Kidney (tissue), 13 donors: ENCODE measurements at regions not wholly inside any gene's neighbourhood (a gene's known extent, or its start where the extent isn't known, plus 50 kb on each side); places are given as distances from the start of the nearest gene placed in this dataset.

Source experiments
- DNase-seq, 5 donors: peaks; one replicate each; pipeline ENCODE4 v3.0.0-alpha.2; 2013 to 2020
- FAIRE-seq: peaks from 2 replicates; lab custom pipeline; 2012; peaks lifted over from hg19 to GRCh38; lab: Jason Lieb, UNC
- H3K27ac ChIP-seq, 2 donors: one replicate each; pipeline ENCODE4 v1.7.0; 2013; ENCODE audit warnings: low read depth in 2 of 2, low read length in 2 of 2, inconsistent platforms in 1 of 2
- H3K27me3 ChIP-seq: one replicate; pipeline ENCODE4 v1.7.1; 2013; ENCODE audit warnings: low read length, inconsistent platforms; ENCODE audit not compliant: control insufficient read depth, insufficient read depth
- H3K36me3 ChIP-seq, 3 donors: one replicate each; pipeline versions ENCODE4 v1.7.0 to v1.7.1; 2013; ENCODE audit warnings: low read length in 3 of 3, control low read depth in 1 of 3, inconsistent platforms in 1 of 3; ENCODE audit not compliant: insufficient read depth in 3 of 3, control insufficient read depth in 2 of 3
- H3K4me1 ChIP-seq, 3 donors: one replicate each; pipeline versions ENCODE4 v1.7.0 to v1.7.1; 2013; ENCODE audit warnings: low read length in 3 of 3, inconsistent platforms in 1 of 3, low read depth in 1 of 3; ENCODE audit not compliant: control insufficient read depth in 2 of 3, insufficient read depth in 2 of 3
- H3K4me3 ChIP-seq, 3 donors: one replicate each; pipeline versions ENCODE4 v1.7.0 to v1.8.1; 2013; ENCODE audit warnings: low read length in 3 of 3, control low read depth in 1 of 3, inconsistent platforms in 1 of 3
- H3K9ac ChIP-seq, 3 donors: one replicate each; pipeline versions ENCODE4 v1.7.0 to v1.7.1; 2013; ENCODE audit warnings: low read length in 3 of 3, control low read depth in 1 of 3, inconsistent platforms in 1 of 3
- H3K9me3 ChIP-seq, 3 donors: one replicate each; pipeline versions ENCODE4 v1.7.0 to v1.7.1; 2013; ENCODE audit warnings: low read length in 3 of 3, control low read depth in 1 of 3, inconsistent platforms in 1 of 3; ENCODE audit not compliant: control insufficient read depth in 2 of 3, insufficient read depth in 1 of 3
- intact Hi-C: fragments of 100-400 bp; cut with DNase I; formaldehyde crosslinking; loops from one replicate; pipeline ENCODE4 v1.11.1; 2022
- TF ChIP-seq, protein P1 (sequence below): IDR thresholded peaks from 3 replicates; pipeline ENCODE4 v1.5.1; 2012; ENCODE audit warnings: mild to moderate bottlenecking, moderate library complexity, borderline replicate concordance; ENCODE audit not compliant: insufficient read depth; ENCODE audit errors: extremely low read depth
- donor health status: control.
- donor health status: control.
- donor health status: control.
- donor health status: control.
- donor health status: control.
- donor health status: DM: yes; HTN: yes; CAD: no.
- donor health status: Normal renal cell carcinoma (clear cell type).

DNA sequence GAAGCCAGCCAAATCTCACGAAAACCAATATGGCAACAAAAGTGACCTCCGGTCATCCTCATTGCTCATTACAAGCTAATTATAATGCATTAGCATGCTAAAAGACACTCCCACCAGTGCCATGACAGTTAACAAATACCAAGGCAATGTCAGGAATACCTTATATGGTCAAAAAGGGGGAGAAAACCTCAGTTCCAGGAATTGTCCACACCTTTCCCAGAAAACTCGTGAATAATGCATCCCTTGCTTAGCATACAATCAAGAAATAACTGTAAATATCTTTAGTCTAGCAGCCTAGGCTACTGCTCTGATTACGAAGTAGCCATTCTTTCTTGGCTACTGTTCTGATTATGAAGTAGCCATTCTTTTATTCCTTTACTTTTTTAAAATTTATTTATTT lies 112.5 kb upstream of the FKBP1C start:
- TF ChIP-seq, protein P1, sequence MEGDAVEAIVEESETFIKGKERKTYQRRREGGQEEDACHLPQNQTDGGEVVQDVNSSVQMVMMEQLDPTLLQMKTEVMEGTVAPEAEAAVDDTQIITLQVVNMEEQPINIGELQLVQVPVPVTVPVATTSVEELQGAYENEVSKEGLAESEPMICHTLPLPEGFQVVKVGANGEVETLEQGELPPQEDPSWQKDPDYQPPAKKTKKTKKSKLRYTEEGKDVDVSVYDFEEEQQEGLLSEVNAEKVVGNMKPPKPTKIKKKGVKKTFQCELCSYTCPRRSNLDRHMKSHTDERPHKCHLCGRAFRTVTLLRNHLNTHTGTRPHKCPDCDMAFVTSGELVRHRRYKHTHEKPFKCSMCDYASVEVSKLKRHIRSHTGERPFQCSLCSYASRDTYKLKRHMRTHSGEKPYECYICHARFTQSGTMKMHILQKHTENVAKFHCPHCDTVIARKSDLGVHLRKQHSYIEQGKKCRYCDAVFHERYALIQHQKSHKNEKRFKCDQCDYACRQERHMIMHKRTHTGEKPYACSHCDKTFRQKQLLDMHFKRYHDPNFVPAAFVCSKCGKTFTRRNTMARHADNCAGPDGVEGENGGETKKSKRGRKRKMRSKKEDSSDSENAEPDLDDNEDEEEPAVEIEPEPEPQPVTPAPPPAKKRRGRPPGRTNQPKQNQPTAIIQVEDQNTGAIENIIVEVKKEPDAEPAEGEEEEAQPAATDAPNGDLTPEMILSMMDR, result no peak
- FAIRE-seq (no peak), DNase-seq (no peak)
- intact Hi-C loops, result no loop called here
- Histone ChIP-seq H3K27ac (no peak overlapping the region), H3K36me3 (no peaks in the 10 kb centered on the region), H3K4me3 (no peak overlapping the region), H3K9me3 (no peaks in the 10 kb centered on the region), H3K9ac (no peak overlapping the region), H3K4me1 (no peaks in the 10 kb centered on the region), H3K27me3 (no peaks in the 10 kb centered on the region)

DNA sequence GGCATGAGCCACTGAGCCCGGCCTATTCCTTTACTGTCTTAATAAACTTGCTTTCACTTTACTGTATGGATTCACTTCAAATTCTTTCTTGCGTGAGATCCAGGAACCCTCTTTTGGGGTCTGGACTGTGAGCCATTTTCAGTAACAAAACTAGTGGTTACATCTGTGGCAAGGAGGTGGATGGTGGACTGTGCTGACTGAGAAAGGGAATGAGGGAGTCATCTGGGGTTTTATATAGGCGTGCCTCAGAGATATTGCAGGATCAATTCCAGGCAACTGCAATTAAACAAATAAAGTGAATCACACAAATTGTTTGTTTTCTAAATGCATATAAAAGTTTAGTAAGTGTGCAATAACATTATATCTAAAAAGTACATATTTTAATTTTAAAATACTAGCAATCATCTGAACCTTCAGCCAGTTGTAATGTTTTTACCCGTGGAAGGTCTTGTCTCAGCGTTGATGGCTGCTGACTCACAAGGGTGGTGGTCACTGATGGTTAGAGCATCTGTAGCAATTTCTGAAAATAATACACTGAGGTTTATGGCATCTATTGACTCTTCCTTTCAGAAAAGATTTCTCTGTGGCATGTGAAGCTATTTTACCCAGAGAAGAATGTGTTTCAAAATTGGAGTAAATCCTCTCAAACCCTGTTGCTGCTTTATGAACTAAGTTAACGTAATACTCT lies 111.4 kb upstream of the FKBP1C start:
- Histone ChIP-seq H3K36me3 (no peaks in the 10 kb centered on the region), H3K27me3 (no peaks in the 10 kb centered on the region), H3K9me3 (no peaks in the 10 kb centered on the region), H3K4me1 (no peaks in the 10 kb centered on the region), H3K27ac (no peak overlapping the region), H3K9ac (no peak overlapping the region), H3K4me3 (no peak overlapping the region)
- FAIRE-seq (no peak), DNase-seq (no peak)
- TF ChIP-seq, protein P1, result no peak
- intact Hi-C loops, result no loop called here

DNA sequence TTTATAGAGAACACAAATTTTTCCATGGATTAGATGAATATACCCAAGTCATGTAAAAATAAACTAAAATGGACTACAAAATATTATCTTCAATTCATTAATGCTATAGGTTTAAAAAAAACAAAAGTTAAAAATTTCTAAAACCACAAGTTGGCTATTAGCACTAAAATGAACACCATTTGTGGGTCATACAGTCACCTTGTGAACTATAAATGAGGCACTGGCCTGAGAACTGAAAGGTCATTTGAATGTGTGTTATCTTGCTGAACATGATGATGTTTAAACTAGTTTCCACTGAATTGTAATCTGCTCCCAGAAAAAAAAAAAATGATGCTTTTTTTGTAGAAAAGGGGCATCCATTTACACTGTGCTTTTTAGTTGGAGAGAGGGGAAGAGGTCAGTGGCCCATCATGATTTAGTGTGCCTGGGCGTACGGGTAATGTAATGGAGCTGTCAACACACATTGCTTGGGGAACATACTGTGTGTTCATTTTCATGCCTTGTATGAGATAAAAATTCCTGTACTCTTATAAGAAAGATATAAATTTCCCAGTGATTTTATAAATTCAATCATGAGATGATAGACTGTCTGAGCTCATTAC lies 96.6 kb upstream of the FKBP1C start:
- no peaks in the 10 kb centered on the region for H3K36me3 ChIP-seq
- H3K27ac ChIP-seq, result no peak overlapping the region
- DNase-seq (no peak), FAIRE-seq (no peak)
- intact Hi-C loops, result no loop called here
- no peak overlapping the region for H3K4me3 ChIP-seq
- no peaks in the 10 kb centered on the region for H3K9me3 ChIP-seq
- no peak overlapping the region for H3K9ac ChIP-seq
- TF ChIP-seq, protein P1, result no peak
- no peaks in the 10 kb centered on the region for H3K27me3 ChIP-seq
- H3K4me1 ChIP-seq, result no peaks in the 10 kb centered on the region

DNA sequence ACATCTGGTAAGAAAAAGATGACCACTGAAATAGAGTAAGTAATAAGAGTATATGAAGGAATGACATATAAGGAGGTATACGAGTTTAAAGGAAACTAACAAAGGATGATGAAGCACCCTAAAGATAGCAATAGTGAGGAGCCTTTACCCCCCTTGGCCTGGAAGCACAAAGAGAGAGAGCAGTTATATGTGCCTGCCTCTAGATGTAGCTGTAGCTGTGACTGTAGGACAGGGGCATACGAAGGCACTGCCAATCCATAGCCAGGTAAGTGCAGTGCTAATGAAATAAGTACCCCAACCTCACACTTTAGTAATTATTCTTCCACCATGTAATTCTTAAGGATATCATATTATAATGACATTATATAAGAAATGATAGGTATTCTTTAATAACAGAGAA lies 90.1 kb upstream of the FKBP1C start:
- FAIRE-seq (no peak), DNase-seq (no peak)
- H3K4me3 ChIP-seq, result no peak overlapping the region
- H3K27me3 ChIP-seq, result no peaks in the 10 kb centered on the region
- no peaks in the 10 kb centered on the region for H3K4me1 ChIP-seq
- no peak overlapping the region for H3K27ac ChIP-seq
- no peaks in the 10 kb centered on the region for H3K9me3 ChIP-seq
- no peaks in the 10 kb centered on the region for H3K36me3 ChIP-seq
- no peak overlapping the region for H3K9ac ChIP-seq
- intact Hi-C loops, result no loop called here
- TF ChIP-seq, protein P1, result no peak
